Osteoblast (primary cell): ENCODE measurements at regions not wholly inside any gene's neighbourhood (a gene's known extent, or its start where the extent isn't known, plus 50 kb on each side); places are given as distances from the start of the nearest gene placed in this dataset.

ENCODE experiments used
- DNase-seq: peaks from one replicate; pipeline ENCODE4 v3.0.0; 2011; ENCODE audit warnings: low spot score, mixed read lengths; ENCODE audit not compliant: insufficient read length; ENCODE audit errors: missing footprints
- H2AFZ ChIP-seq: 2 replicates; pipeline ENCODE4 v1.6.0; 2011; ENCODE audit warnings: mild to moderate bottlenecking, low read length
- H3K27ac ChIP-seq: 2 replicates; pipeline ENCODE4 v1.5.1; 2011; ENCODE audit warnings: mild to moderate bottlenecking, low read depth, low read length, moderate library complexity
- H3K27me3 ChIP-seq: 2 replicates; pipeline ENCODE4 v1.6.0; 2012; ENCODE audit warnings: mild to moderate bottlenecking, control low read depth, inconsistent platforms, low read length, moderate library complexity; ENCODE audit not compliant: insufficient read depth
- H3K36me3 ChIP-seq: 2 replicates; pipeline ENCODE4 v1.5.1; 2011; ENCODE audit warnings: mild to moderate bottlenecking, low read length, control low read depth, moderate library complexity; ENCODE audit not compliant: insufficient read depth
- H3K4me1 ChIP-seq: 2 replicates; pipeline ENCODE4 v1.5.1; 2011; ENCODE audit warnings: mild to moderate bottlenecking, low read length, control low read depth, moderate library complexity; ENCODE audit not compliant: insufficient read depth
- H3K4me2 ChIP-seq: 2 replicates; pipeline ENCODE4 v1.6.0; 2011; ENCODE audit warnings: mild to moderate bottlenecking, low read length; ENCODE audit not compliant: insufficient read depth
- H3K4me3 ChIP-seq: fragments of 200-600 bp; sonication (generic); 3 replicates; pipeline ENCODE4 v1.5.1; 2012; ENCODE audit warnings: mild to moderate bottlenecking, low read length, inconsistent platforms; ENCODE audit not compliant: insufficient read depth
- H3K79me2 ChIP-seq: 2 replicates; pipeline ENCODE4 v1.6.0; 2012; ENCODE audit warnings: mild to moderate bottlenecking, low read length, control low read depth, inconsistent platforms; ENCODE audit not compliant: insufficient read depth
- H3K9me3 ChIP-seq: 2 replicates; pipeline ENCODE4 v1.5.1; 2011; ENCODE audit warnings: low read depth, low read length, control low read depth
- H4K20me1 ChIP-seq: 2 replicates; pipeline ENCODE4 v1.6.0; 2012; ENCODE audit warnings: mild to moderate bottlenecking, low read length, control low read depth; ENCODE audit not compliant: insufficient read depth
- TF ChIP-seq, protein P1 (sequence below): IDR thresholded peaks from 2 replicates; pipeline ENCODE4 v1.5.1; 2011; ENCODE audit warnings: mild to moderate bottlenecking, low read depth, low read length, moderate library complexity; ENCODE audit errors: extremely low read depth

- no peak overlapping the region for H2AFZ ChIP-seq
- H3K27ac ChIP-seq, result no peak overlapping the region
- no peaks in the 10 kb centered on the region for H3K79me2 ChIP-seq
- H3K27me3 ChIP-seq, result no peaks in the 10 kb centered on the region
- TF ChIP-seq, protein P1, sequence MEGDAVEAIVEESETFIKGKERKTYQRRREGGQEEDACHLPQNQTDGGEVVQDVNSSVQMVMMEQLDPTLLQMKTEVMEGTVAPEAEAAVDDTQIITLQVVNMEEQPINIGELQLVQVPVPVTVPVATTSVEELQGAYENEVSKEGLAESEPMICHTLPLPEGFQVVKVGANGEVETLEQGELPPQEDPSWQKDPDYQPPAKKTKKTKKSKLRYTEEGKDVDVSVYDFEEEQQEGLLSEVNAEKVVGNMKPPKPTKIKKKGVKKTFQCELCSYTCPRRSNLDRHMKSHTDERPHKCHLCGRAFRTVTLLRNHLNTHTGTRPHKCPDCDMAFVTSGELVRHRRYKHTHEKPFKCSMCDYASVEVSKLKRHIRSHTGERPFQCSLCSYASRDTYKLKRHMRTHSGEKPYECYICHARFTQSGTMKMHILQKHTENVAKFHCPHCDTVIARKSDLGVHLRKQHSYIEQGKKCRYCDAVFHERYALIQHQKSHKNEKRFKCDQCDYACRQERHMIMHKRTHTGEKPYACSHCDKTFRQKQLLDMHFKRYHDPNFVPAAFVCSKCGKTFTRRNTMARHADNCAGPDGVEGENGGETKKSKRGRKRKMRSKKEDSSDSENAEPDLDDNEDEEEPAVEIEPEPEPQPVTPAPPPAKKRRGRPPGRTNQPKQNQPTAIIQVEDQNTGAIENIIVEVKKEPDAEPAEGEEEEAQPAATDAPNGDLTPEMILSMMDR, result no peak
- no peak for DNase-seq
- no peak overlapping the region for H3K4me2 ChIP-seq
- H3K36me3 ChIP-seq, result no peaks in the 10 kb centered on the region
- H3K4me3 ChIP-seq, result no peak overlapping the region
- no peaks in the 10 kb centered on the region for H3K9me3 ChIP-seq
- H3K4me1 ChIP-seq, result no peaks in the 10 kb centered on the region
- no peaks in the 10 kb centered on the region for H4K20me1 ChIP-seq
Observed at GRCh38 chr12:18823461-18823860, 85.5 kb downstream of the CAPZA3 start.

DNA sequence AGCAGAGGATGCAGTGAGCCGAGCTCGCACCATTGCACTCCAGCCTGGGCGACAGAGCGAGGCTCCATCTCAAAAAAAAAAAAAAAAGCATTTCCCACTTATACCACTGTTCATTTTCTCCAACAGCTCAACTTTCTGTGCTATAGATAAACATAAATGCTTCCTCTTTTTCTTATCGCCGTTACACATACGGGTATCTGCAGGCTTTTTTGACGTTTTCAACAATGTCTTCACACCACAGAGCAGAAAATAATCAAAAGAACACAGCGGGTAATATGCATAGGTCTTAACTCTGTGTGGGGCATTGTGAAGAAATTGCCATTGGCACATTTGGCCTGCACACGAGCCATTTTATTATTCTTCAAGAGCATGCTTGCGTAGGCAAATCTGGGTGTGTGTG, 86.4 kb downstream of the CAPZA3 start:
- no peaks in the 10 kb centered on the region for H3K36me3 ChIP-seq
- no peaks in the 10 kb centered on the region for H3K27me3 ChIP-seq
- TF ChIP-seq, protein P1, result no peak
- no peaks in the 10 kb centered on the region for H3K4me1 ChIP-seq
- no peaks in the 10 kb centered on the region for H4K20me1 ChIP-seq
- H3K27ac ChIP-seq, result no peak overlapping the region
- no peak overlapping the region for H2AFZ ChIP-seq
- H3K4me2 ChIP-seq, result no peak overlapping the region
- DNase-seq, result no peak
- no peaks in the 10 kb centered on the region for H3K79me2 ChIP-seq
- H3K9me3 ChIP-seq, result no peaks in the 10 kb centered on the region
- H3K4me3 ChIP-seq, result no peak overlapping the region

GRCh38 chr12:18825138-18825537, 87.2 kb downstream of the CAPZA3 start:
- DNase-seq, result no peak
- TF ChIP-seq, protein P1, result no peak
- no peaks in the 10 kb centered on the region for H3K36me3 ChIP-seq
- no peaks in the 10 kb centered on the region for H4K20me1 ChIP-seq
- H3K27me3 ChIP-seq, result no peaks in the 10 kb centered on the region
- H3K4me3 ChIP-seq, result no peak overlapping the region
- H3K79me2 ChIP-seq, result no peaks in the 10 kb centered on the region
- no peaks in the 10 kb centered on the region for H3K4me1 ChIP-seq
- H3K9me3 ChIP-seq, result no peaks in the 10 kb centered on the region
- H3K27ac ChIP-seq, result no peak overlapping the region
- no peak overlapping the region for H2AFZ ChIP-seq
- no peak overlapping the region for H3K4me2 ChIP-seq

- Histone ChIP-seq H3K9me3 (no peaks in the 10 kb centered on the region), H3K4me3 (no peak overlapping the region), H4K20me1 (no peaks in the 10 kb centered on the region), H2AFZ (no peak overlapping the region), H3K4me2 (no peak overlapping the region), H3K27me3 (no peaks in the 10 kb centered on the region), H3K79me2 (no peaks in the 10 kb centered on the region), H3K27ac (no peak overlapping the region), H3K36me3 (no peaks in the 10 kb centered on the region), H3K4me1 (no peaks in the 10 kb centered on the region)
- TF ChIP-seq, protein P1, result no peak
- DNase-seq, result no peak
Observed at GRCh38 chr12:18827913-18828312, 90.0 kb downstream of the CAPZA3 start.
